Activated naive CD8-positive, alpha-beta T cell (primary cell): ENCODE measurements at regions not wholly inside any gene's neighbourhood (a gene's known extent, or its start where the extent isn't known, plus 50 kb on each side); places are given as distances from the start of the nearest gene placed in this dataset.

Source experiments
- H3K27ac Mint-ChIP-seq: one replicate; pipeline ENCODE4 v1.8.0; 2021; ENCODE audit warnings: mixed read lengths
- H3K27me3 Mint-ChIP-seq: one replicate; pipeline ENCODE4 v1.8.0; 2021; ENCODE audit warnings: mixed read lengths
- H3K36me3 Mint-ChIP-seq: one replicate; pipeline ENCODE4 v1.8.0; 2021; ENCODE audit warnings: mixed read lengths
- H3K4me1 Mint-ChIP-seq: one replicate; pipeline ENCODE4 v1.8.0; 2021; ENCODE audit warnings: low read depth, mixed read lengths
- H3K4me3 Mint-ChIP-seq: one replicate; pipeline ENCODE4 v1.8.0; 2021; ENCODE audit warnings: mild to moderate bottlenecking, mixed read lengths
- H3K9me3 Mint-ChIP-seq: one replicate; pipeline ENCODE4 v1.8.0; 2021; ENCODE audit warnings: low read depth, mixed read lengths

GRCh38 chr1:29698626-29699025 lies 462.3 kb downstream of the PTPRU start:
- Mint-ChIP-seq H3K4me3 (no peak overlapping the region), H3K36me3 (no peaks in the 10 kb centered on the region), H3K27ac (no peak overlapping the region), H3K9me3 (peaks cover 4% of the 10 kb centered on the region), H3K27me3 (peaks cover 7% of the 10 kb centered on the region), H3K4me1 (no peaks in the 10 kb centered on the region)

GRCh38 chr1:29698033-29698432 lies 461.7 kb downstream of the PTPRU start:
- no peak overlapping the region for H3K4me3 Mint-ChIP-seq
- peaks cover 7% of the 10 kb centered on the region for H3K27me3 Mint-ChIP-seq
- peaks cover 6% of the 10 kb centered on the region for H3K9me3 Mint-ChIP-seq
- H3K36me3 Mint-ChIP-seq, result no peaks in the 10 kb centered on the region
- no peak overlapping the region for H3K27ac Mint-ChIP-seq
- H3K4me1 Mint-ChIP-seq, result no peaks in the 10 kb centered on the region

- peaks cover 7% of the 10 kb centered on the region for H3K27me3 Mint-ChIP-seq
- H3K36me3 Mint-ChIP-seq, result no peaks in the 10 kb centered on the region
- peaks cover 6% of the 10 kb centered on the region for H3K9me3 Mint-ChIP-seq
- no peaks in the 10 kb centered on the region for H3K4me1 Mint-ChIP-seq
- H3K4me3 Mint-ChIP-seq, result no peak overlapping the region
- H3K27ac Mint-ChIP-seq, result no peak overlapping the region
Measured at GRCh38 chr1:29697391-29697780, 461.1 kb downstream of the PTPRU start.

GRCh38 chr1:29696656-29697390 lies 460.5 kb downstream of the PTPRU start:
- no peaks in the 10 kb centered on the region for H3K4me1 Mint-ChIP-seq
- no peak overlapping the region for H3K27ac Mint-ChIP-seq
- no peaks in the 10 kb centered on the region for H3K36me3 Mint-ChIP-seq
- H3K9me3 Mint-ChIP-seq, result peaks cover 6% of the 10 kb centered on the region
- no peak overlapping the region for H3K4me3 Mint-ChIP-seq
- peaks cover 7% of the 10 kb centered on the region for H3K27me3 Mint-ChIP-seq

- peaks cover 6% of the 10 kb centered on the region for H3K9me3 Mint-ChIP-seq
- H3K36me3 Mint-ChIP-seq, result no peaks in the 10 kb centered on the region
- no peaks in the 10 kb centered on the region for H3K4me1 Mint-ChIP-seq
- peaks cover 7% of the 10 kb centered on the region for H3K27me3 Mint-ChIP-seq
- H3K27ac Mint-ChIP-seq, result no peak overlapping the region
- no peak overlapping the region for H3K4me3 Mint-ChIP-seq
Measured at GRCh38 chr1:29695803-29696202, 459.5 kb downstream of the PTPRU start.

GRCh38 chr1:29695036-29695435 lies 458.7 kb downstream of the PTPRU start:
- no peak overlapping the region for H3K4me3 Mint-ChIP-seq
- H3K27me3 Mint-ChIP-seq, result peaks cover 11% of the 10 kb centered on the region
- H3K27ac Mint-ChIP-seq, result no peak overlapping the region
- no peaks in the 10 kb centered on the region for H3K4me1 Mint-ChIP-seq
- no peaks in the 10 kb centered on the region for H3K36me3 Mint-ChIP-seq
- peaks cover 6% of the 10 kb centered on the region for H3K9me3 Mint-ChIP-seq

GRCh38 chr1:29691499-29691898 lies 455.2 kb downstream of the PTPRU start:
- peaks cover 11% of the 10 kb centered on the region for H3K27me3 Mint-ChIP-seq
- peaks cover 6% of the 10 kb centered on the region for H3K9me3 Mint-ChIP-seq
- no peaks in the 10 kb centered on the region for H3K4me1 Mint-ChIP-seq
- no peak overlapping the region for H3K27ac Mint-ChIP-seq
- H3K36me3 Mint-ChIP-seq, result no peaks in the 10 kb centered on the region
- H3K4me3 Mint-ChIP-seq, result no peak overlapping the region

GRCh38 chr1:29690156-29690555 lies 453.8 kb downstream of the PTPRU start:
- peaks cover 6% of the 10 kb centered on the region for H3K9me3 Mint-ChIP-seq
- no peaks in the 10 kb centered on the region for H3K36me3 Mint-ChIP-seq
- no peaks in the 10 kb centered on the region for H3K4me1 Mint-ChIP-seq
- H3K4me3 Mint-ChIP-seq, result no peak overlapping the region
- peaks cover 11% of the 10 kb centered on the region for H3K27me3 Mint-ChIP-seq
- H3K27ac Mint-ChIP-seq, result no peak overlapping the region

GRCh38 chr1:29689372-29690030 lies 453.2 kb downstream of the PTPRU start:
- Mint-ChIP-seq H3K36me3 (no peaks in the 10 kb centered on the region), H3K27me3 (peaks cover 11% of the 10 kb centered on the region)

GRCh38 chr1:29688471-29689365 lies 452.4 kb downstream of the PTPRU start:
- Mint-ChIP-seq H3K4me3 (no peak overlapping the region), H3K27me3 (peaks cover 11% of the 10 kb centered on the region), H3K36me3 (no peaks in the 10 kb centered on the region), H3K27ac (no peak overlapping the region), H3K9me3 (peaks cover 3% of the 10 kb centered on the region), H3K4me1 (no peaks in the 10 kb centered on the region)

More at GRCh38 chr1:29689372-29690030, 453.2 kb downstream of the PTPRU start:
- H3K4me3 Mint-ChIP-seq, result no peak overlapping the region
- H3K4me1 Mint-ChIP-seq, result no peaks in the 10 kb centered on the region
- H3K27ac Mint-ChIP-seq, result no peak overlapping the region
- H3K9me3 Mint-ChIP-seq, result peaks cover 6% of the 10 kb centered on the region

- Mint-ChIP-seq H3K36me3 (no peaks in the 10 kb centered on the region), H3K27me3 (peaks cover 11% of the 10 kb centered on the region), H3K4me1 (no peaks in the 10 kb centered on the region), H3K4me3 (no peak overlapping the region), H3K27ac (no peak overlapping the region), H3K9me3 (no peaks in the 10 kb centered on the region)
Measured at GRCh38 chr1:29687601-29688244, 451.4 kb downstream of the PTPRU start.

GRCh38 chr1:29687166-29687565 lies 450.8 kb downstream of the PTPRU start:
- H3K27me3 Mint-ChIP-seq, result peaks cover 11% of the 10 kb centered on the region
- H3K36me3 Mint-ChIP-seq, result no peaks in the 10 kb centered on the region
- H3K4me1 Mint-ChIP-seq, result no peaks in the 10 kb centered on the region

GRCh38 chr1:29686012-29686930 lies 449.9 kb downstream of the PTPRU start:
- H3K27me3 Mint-ChIP-seq, result peaks cover 11% of the 10 kb centered on the region
- H3K4me3 Mint-ChIP-seq, result no peak overlapping the region
- no peak overlapping the region for H3K27ac Mint-ChIP-seq
- no peaks in the 10 kb centered on the region for H3K9me3 Mint-ChIP-seq
- H3K36me3 Mint-ChIP-seq, result no peaks in the 10 kb centered on the region
- H3K4me1 Mint-ChIP-seq, result no peaks in the 10 kb centered on the region

More at GRCh38 chr1:29687166-29687565, 450.8 kb downstream of the PTPRU start:
- Mint-ChIP-seq H3K9me3 (no peaks in the 10 kb centered on the region), H3K27ac (no peak overlapping the region), H3K4me3 (no peak overlapping the region)

- no peaks in the 10 kb centered on the region for H3K4me1 Mint-ChIP-seq
- peaks cover 9% of the 10 kb centered on the region for H3K27me3 Mint-ChIP-seq
- no peaks in the 10 kb centered on the region for H3K36me3 Mint-ChIP-seq
- no peak overlapping the region for H3K4me3 Mint-ChIP-seq
- no peak overlapping the region for H3K27ac Mint-ChIP-seq
- no peaks in the 10 kb centered on the region for H3K9me3 Mint-ChIP-seq
Measured at GRCh38 chr1:29685387-29685786, 449.1 kb downstream of the PTPRU start.
